ENCODE measurements at regions not wholly inside any gene's neighbourhood (a gene's known extent, or its start where the extent isn't known, plus 50 kb on each side); places are given as distances from the start of the nearest gene placed in this dataset.

DNA sequence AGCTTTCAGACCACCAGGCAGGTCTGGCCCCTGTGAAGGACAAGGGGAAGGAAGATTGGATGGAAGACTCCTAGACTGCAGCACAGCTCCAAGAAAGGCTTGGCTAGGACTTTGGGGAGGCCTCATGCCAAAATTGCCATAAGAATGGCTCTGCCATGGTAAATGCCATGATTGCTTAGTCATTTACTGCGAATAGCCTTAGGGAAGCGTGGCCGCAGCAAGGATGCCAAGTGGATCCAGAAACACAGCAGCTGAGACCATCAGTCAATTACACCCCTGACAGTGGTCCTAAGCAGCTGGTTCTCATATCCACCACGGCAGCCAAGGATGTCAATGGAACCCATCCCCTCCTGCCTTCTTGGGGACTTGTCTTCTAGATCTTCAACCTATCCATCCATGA is 88.2 kb upstream of the AUTS2 start:
- WGBS, 2 donors: 91 to 97% methylated on average over 4 of the region's 4 CpGs
- intact Hi-C loops (cut with DNase I): no loop called here
- ATAC-seq: no peak
- H3K36me3 ChIP-seq: no peaks in the 10 kb centered on the region
- no peaks in the 10 kb centered on the region for H3K9me3 ChIP-seq
- H3K27me3 ChIP-seq: no peaks in the 10 kb centered on the region
- DNase-seq: no peak
- FAIRE-seq: no peak
- H3K27ac ChIP-seq: no peak overlapping the region
- TF ChIP-seq, protein P1, sequence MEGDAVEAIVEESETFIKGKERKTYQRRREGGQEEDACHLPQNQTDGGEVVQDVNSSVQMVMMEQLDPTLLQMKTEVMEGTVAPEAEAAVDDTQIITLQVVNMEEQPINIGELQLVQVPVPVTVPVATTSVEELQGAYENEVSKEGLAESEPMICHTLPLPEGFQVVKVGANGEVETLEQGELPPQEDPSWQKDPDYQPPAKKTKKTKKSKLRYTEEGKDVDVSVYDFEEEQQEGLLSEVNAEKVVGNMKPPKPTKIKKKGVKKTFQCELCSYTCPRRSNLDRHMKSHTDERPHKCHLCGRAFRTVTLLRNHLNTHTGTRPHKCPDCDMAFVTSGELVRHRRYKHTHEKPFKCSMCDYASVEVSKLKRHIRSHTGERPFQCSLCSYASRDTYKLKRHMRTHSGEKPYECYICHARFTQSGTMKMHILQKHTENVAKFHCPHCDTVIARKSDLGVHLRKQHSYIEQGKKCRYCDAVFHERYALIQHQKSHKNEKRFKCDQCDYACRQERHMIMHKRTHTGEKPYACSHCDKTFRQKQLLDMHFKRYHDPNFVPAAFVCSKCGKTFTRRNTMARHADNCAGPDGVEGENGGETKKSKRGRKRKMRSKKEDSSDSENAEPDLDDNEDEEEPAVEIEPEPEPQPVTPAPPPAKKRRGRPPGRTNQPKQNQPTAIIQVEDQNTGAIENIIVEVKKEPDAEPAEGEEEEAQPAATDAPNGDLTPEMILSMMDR (IDR thresholded peaks at IDR 0.05): no peak
- no peak overlapping the region for H3K4me3 ChIP-seq
- no peaks in the 10 kb centered on the region for H3K4me1 ChIP-seq

DNA sequence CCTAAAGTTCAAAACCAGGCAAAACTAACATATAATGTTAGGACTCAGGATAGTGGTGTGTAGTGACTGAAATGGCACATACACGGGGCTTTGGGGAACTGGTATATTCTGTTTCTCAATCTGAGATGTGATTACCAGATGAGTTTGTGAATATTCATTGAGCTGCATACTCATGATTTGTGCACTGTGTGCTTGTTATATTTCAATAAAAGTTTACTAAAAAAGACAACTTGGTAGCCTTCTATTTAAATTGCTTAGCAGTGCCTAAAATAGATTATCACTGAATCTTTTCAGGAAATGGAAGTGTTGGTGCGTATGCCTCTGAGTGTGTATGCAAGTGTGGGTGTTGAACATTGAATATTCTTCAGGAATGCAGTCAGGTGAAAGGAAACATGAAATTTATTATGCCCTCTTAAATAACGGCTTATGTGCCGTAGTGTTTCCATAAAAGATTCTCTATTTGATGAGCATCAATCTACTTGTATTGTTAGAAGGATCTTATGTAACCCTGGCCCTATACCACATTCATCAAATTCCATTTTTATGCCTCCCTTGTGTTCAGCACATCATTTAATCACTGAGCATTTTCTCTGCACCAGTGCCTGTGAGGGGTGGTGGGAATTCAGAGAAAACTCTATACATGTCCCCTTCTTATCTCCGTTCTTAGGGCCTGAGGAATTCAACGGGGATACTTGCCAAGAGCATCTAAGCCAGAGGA is 82.6 kb upstream of the AUTS2 start:
- TF ChIP-seq, protein P1 (IDR thresholded peaks at IDR 0.05): no peak

DNA sequence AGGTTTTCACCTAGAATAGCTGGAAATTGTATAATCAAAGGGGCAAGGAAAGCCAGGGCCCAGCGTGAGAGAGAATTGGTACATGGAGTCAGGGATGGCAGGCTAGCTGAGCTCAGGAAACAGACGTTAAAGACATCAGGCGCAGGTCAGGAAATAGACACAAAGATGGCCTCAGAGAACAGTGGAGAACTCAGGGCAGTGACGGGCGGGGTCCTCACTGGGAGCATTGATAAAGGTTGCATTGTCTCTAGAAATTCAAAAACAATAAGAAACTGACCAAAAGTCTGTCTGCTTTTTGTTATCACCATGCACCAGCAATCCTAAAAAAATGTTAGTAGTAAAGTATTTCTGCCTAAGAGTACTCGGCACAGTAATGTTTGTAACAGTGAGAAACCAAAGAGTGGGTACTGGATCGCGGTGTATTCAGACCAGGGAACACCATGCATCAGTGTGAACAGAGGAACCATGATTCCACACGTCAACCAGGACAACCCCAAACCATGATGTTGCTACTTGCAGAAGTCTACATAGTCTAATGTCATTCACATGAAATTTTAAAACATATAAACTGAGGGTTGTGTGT is 81.9 kb upstream of the AUTS2 start:
- no peak for FAIRE-seq
- H3K36me3 ChIP-seq: no peaks in the 10 kb centered on the region
- DNase-seq: no peak
- intact Hi-C loops (cut with DNase I): no loop called here
- no peaks in the 10 kb centered on the region for H3K4me1 ChIP-seq
- no peak overlapping the region for H3K27ac ChIP-seq
- H3K4me3 ChIP-seq: no peak overlapping the region
- 65 to 73% methylated on average over 9 of the region's 9 CpGs for WGBS, 2 donors
- no peaks in the 10 kb centered on the region for H3K27me3 ChIP-seq
- H3K9me3 ChIP-seq: no peaks in the 10 kb centered on the region
- no peak for ATAC-seq
- TF ChIP-seq, protein P1 (IDR thresholded peaks at IDR 0.05): no peak

More for the DNA sequence above, 82.6 kb upstream of the AUTS2 start:
- 48 to 62% methylated on average over 6 of the region's 6 CpGs for WGBS, 2 donors
- Histone ChIP-seq H3K9me3 (no peaks in the 10 kb centered on the region), H3K4me3 (no peak overlapping the region), H3K27ac (no peak overlapping the region), H3K27me3 (no peaks in the 10 kb centered on the region), H3K4me1 (no peaks in the 10 kb centered on the region), H3K36me3 (no peaks in the 10 kb centered on the region)
- DNase-seq (no peak), FAIRE-seq (no peak), ATAC-seq (no peak)
- intact Hi-C loops (cut with DNase I): no loop called here

DNA sequence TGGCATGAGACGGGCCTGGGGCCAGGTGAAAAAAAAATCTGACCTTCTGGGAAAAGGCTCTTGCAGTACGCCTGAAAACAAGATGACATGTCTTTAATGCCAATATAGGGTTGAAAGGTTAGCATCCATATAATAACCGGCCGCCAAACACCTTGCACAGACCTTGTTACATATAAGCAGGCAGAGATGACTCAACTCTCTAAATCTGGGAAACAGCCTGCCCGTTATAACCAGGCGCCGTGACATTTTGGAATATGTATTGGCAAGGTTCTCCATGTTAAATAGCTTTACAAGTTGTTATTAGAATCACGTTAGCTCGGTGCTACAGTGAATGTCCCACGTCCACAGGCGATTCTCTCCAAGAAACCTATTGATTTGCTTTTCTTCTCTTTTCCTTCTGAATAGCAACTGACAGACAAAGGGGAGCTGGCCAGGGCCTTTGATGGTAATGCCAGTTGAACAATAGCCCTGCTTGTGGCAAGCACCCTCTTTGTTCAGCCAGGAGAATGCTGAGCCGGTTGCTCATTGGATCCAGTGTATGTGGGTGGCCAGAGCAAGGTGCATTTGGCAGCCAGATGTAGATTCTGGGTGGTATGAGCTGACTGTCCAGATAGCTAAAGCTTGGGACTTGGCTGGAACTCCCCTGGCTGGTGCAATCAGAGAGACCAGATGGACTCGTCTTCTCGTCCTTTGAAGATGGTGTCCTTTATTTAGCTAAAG is 80.1 kb upstream of the AUTS2 start:
- intact Hi-C loops (cut with DNase I): no loop called here
- ATAC-seq: no peak
- 64 to 70% methylated on average over 14 of the region's 14 CpGs for WGBS, 2 donors
- Histone ChIP-seq H3K27ac (no peak overlapping the region), H3K27me3 (no peaks in the 10 kb centered on the region), H3K4me3 (no peak overlapping the region), H3K9me3 (no peaks in the 10 kb centered on the region), H3K36me3 (no peaks in the 10 kb centered on the region), H3K4me1 (no peaks in the 10 kb centered on the region)
- TF ChIP-seq, protein P1 (IDR thresholded peaks at IDR 0.05): no peak
- DNase-seq: no peak
- no peak for FAIRE-seq

DNA sequence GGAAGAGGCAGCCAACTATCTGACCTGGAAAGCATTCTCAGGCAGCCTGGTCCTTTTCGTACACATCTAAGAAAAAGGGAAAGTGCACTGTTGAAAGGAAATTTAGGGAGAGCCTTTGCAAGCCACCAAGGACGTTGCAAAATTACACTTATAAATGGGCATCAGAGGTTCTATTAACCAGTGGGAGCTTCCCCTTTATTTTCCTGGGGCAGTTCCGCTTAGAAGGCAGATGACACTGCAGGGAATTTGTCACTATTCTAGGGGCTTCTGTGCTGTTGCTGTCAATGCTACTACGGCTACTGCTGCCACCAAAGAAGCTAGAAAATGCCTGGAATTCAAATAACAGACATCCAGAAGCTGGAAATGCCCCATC is 79.6 kb upstream of the AUTS2 start:
- intact Hi-C loops (cut with DNase I): no loop called here
- H3K36me3 ChIP-seq: no peaks in the 10 kb centered on the region
- DNase-seq (no peak), ATAC-seq (no peak), FAIRE-seq (no peak)
- no peak overlapping the region for H3K4me3 ChIP-seq
- TF ChIP-seq, protein P1 (IDR thresholded peaks at IDR 0.05): no peak
- H3K4me1 ChIP-seq: no peaks in the 10 kb centered on the region
- H3K9me3 ChIP-seq: no peaks in the 10 kb centered on the region
- 53 to 58% methylated on average over 4 of the region's 4 CpGs for WGBS, 2 donors
- H3K27ac ChIP-seq: no peak overlapping the region
- H3K27me3 ChIP-seq: no peaks in the 10 kb centered on the region

Measured in pancreas (tissue), 10 donors.